GM12875 (cell line): ENCODE measurements at regions not wholly inside any gene's neighbourhood (a gene's known extent, or its start where the extent isn't known, plus 50 kb on each side); places are given as distances from the start of the nearest gene placed in this dataset.

Experiments used
- H3K4me3 ChIP-seq: one replicate; pipeline ENCODE4 v1.5.1; 2011; ENCODE audit warnings: low read depth, low read length, control low read depth
- CTCF ChIP-seq: IDR thresholded peaks from 2 replicates; pipeline ENCODE4 v1.5.1; 2011; ENCODE audit warnings: low read depth, mild to moderate bottlenecking, control low read depth, inconsistent platforms, low read length, moderate library complexity, borderline replicate concordance; ENCODE audit not compliant: insufficient read depth

- TF ChIP-seq CTCF = no peak
- no peak overlapping the region for H3K4me3 ChIP-seq
Measured at GRCh38 chr2:129819855-129820254, 159.6 kb upstream of the RAB6C start.

DNA sequence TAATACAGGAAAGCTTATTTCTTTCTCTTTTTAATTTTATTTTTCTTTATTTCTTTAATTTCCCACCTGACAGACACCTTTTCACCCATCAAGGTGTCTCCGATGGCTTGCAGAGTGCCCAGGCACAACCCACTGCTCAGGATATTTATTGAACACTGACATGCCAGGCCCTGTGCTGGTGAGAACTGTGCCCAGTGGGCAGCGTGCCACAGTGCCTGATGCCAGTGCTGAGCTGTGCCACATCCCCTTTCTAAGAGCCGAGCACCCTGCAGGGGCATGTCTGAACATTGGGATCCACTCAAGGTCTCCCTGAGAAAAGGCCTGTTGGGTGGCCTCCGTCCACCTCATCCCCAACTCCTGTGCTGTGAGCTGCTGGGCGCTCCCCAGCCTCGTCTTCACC is 158.6 kb upstream of the RAB6C start:
- H3K4me3 ChIP-seq = no peak overlapping the region
- no peak for TF ChIP-seq CTCF

DNA sequence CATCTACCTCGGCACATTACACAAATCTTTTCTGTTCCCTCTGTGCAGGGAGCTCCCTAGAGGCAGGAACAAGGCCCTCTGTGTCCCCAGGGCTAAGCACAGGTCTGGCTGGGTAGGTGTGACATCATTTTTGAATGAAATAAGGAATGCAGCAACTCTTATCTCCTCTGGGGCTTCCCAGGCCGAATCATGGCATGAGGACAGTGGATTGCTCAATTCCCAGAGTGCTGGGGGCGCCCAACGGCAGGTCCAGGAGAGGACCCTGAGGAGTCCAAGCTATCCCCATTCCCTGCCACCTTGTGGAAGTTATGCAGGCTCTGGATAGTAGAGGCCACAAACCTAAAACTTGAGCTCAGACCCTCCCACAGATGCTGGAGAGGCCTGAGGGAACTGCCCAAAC is 158.0 kb upstream of the RAB6C start:
- no peak overlapping the region for H3K4me3 ChIP-seq
- TF ChIP-seq CTCF = no peak

GRCh38 chr2:129823044-129823443 is 156.4 kb upstream of the RAB6C start:
- no peak for TF ChIP-seq CTCF
- no peak overlapping the region for H3K4me3 ChIP-seq

DNA sequence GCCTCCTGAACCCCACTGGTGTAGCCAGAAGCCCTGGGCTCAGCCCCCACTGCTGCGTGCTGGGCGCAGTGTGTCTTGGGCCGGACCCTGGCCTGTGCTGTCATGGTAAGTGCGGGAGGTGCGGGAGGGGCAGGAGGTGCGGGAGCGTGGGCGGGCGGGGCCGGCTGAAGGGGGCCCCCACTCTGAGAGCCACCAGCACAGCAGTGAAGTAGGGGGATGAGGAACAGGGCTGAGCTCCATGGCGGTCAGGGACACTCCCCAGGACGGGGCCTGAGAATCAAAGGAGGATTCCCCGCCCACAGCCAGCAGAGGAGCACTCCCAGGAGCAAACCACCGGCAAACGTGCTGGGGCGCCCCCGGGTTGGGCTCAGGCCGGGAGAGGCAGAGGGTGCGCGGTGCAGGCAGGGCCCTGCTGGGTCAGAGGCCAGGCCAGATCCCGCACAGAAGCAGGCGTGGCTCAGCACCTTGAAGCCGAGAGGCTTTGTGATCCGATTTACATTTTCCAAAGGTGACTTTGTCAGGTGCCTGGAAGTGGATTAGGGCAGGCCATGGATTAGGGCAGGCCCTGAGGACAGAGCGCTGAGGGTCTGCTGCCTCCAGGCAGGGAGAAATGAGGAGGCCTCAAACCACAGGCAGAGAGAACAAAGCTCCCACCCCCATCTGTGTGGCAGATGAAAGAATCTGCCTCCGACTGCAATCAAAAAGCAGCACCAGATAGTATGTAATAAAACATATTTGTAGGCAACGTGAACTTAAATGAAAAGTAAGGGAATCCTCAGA is 152.0 kb upstream of the RAB6C start:
- TF ChIP-seq CTCF = no peak
- no peak overlapping the region for H3K4me3 ChIP-seq

DNA sequence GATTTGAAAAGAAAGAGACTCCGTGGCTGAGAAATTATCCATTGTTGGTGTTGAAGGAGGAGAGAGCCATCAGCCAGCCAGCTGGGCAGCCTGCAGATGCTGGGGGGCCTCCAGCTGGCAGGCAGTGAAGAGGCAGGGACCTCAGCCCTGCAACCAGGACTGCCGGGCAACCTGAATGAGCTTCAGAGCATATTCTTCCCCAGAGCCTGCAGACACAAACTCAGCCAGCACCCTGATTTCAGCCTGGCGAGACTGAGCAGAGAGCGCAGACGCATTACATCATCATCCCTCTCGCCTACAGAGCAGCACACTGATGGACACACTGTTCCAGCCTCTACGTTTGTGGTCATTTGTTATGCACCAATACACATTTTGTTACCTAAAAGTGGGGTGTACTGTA is 150.7 kb upstream of the RAB6C start:
- TF ChIP-seq CTCF = no peak
- no peak overlapping the region for H3K4me3 ChIP-seq

DNA sequence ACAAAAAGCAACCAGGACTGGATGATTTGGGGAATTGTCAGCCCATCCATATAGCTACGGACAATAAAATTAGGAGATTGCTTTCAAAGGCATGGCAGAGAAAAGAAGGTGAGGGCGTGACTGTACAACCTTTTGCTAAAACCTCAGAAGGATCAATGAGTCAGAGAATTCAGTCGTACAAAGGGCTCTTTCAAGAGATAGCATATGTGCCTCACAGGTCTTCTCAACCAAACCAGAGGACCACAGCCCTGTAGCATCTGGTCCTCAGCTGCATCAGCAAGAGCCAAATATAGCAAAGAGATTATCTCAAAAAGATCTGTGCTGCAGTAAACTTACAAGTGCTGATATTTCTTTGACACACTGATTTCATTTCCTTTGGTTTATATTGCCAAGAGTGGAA is 149.9 kb upstream of the RAB6C start:
- no peak for TF ChIP-seq CTCF
- H3K4me3 ChIP-seq = no peak overlapping the region
